ENCODE measurements at regions not wholly inside any gene's neighbourhood (a gene's known extent, or its start where the extent isn't known, plus 50 kb on each side); places are given as distances from the start of the nearest gene placed in this dataset.

DNA sequence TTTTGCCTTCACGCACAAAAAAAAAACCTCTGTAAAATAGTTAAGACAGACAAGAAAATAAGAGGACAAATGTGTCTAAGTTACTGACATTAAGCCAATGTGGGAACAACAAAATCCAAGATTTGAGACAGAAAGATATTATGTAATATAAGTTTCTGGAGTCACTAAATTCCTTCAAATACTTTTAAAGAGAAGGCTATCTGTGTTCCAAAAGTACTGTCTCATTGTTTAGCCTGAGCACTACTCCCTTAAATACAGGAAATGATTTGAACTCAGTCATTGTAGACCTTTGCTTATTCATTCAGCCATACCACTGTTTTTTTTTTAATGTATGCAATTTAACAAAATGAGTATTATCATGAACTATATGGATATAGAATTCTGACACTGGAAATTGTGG lies 82.7 kb upstream of the KITLG start:
- no peak overlapping the region for H3K27ac ChIP-seq
- no peaks in the 10 kb centered on the region for H3K9me3 ChIP-seq
- H3K4me1 ChIP-seq, result no peaks in the 10 kb centered on the region
- no peaks in the 10 kb centered on the region for H3K36me3 ChIP-seq
- TF ChIP-seq, protein P1, sequence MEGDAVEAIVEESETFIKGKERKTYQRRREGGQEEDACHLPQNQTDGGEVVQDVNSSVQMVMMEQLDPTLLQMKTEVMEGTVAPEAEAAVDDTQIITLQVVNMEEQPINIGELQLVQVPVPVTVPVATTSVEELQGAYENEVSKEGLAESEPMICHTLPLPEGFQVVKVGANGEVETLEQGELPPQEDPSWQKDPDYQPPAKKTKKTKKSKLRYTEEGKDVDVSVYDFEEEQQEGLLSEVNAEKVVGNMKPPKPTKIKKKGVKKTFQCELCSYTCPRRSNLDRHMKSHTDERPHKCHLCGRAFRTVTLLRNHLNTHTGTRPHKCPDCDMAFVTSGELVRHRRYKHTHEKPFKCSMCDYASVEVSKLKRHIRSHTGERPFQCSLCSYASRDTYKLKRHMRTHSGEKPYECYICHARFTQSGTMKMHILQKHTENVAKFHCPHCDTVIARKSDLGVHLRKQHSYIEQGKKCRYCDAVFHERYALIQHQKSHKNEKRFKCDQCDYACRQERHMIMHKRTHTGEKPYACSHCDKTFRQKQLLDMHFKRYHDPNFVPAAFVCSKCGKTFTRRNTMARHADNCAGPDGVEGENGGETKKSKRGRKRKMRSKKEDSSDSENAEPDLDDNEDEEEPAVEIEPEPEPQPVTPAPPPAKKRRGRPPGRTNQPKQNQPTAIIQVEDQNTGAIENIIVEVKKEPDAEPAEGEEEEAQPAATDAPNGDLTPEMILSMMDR (IDR thresholded peaks at IDR 0.05), result no peak
- intact Hi-C loops (cut with DNase I), result no loop called here
- no peaks in the 10 kb centered on the region for H3K27me3 ChIP-seq
- H3K4me3 ChIP-seq, result no peak overlapping the region
- no peak overlapping the region for H3K9ac ChIP-seq (ENCODE audit: low read depth in 2 of 2, low read length in 2 of 2)
- no peak for DNase-seq

DNA sequence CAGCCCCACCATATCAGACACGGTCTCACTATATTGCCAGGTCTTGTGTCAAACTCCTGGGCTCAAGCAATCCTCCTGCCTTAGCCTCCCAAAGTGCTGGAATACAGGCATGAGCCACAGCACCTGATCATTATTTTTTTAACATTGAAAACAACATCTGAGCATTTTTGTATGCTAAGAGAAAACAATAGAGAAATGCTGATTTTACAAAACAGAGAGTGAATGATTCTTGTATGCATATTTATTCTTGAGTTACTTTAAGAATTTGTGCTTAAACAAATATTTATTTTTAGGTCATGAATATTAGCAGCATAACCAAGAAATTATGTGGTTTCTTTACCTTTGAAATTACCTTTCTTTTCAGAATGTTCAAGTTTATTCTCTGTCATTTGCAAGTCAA lies 81.8 kb upstream of the KITLG start:
- DNase-seq, result no peak
- no peaks in the 10 kb centered on the region for H3K4me1 ChIP-seq
- no peaks in the 10 kb centered on the region for H3K27me3 ChIP-seq
- no peaks in the 10 kb centered on the region for H3K9me3 ChIP-seq
- no peak overlapping the region for H3K27ac ChIP-seq
- intact Hi-C loops (cut with DNase I), result no loop called here
- TF ChIP-seq, protein P1 (IDR thresholded peaks at IDR 0.05), result no peak
- no peaks in the 10 kb centered on the region for H3K36me3 ChIP-seq
- no peak overlapping the region for H3K9ac ChIP-seq (ENCODE audit: low read depth in 2 of 2, low read length in 2 of 2)
- H3K4me3 ChIP-seq, result no peak overlapping the region

DNA sequence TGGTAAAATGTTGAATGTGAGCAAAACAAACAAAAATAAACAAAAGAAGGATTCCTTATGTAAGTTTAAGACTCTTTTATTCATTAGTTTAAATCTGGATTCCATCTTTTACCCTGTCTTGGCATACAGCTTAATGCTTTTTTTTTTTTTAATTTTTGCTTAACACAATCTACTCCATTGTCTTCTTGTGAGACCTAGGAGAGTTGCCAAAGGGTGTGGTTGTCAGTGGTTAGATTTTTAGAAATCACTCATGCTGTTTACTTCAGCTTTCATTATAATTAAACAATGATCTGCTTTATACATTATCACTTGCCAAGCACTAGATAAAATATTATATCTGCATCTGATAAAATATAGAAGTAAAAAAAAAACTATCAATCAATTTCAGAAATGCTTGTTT lies 77.7 kb upstream of the KITLG start:
- Histone ChIP-seq H3K36me3 (no peaks in the 10 kb centered on the region), H3K4me1 (no peaks in the 10 kb centered on the region), H3K4me3 (no peak overlapping the region), H3K27me3 (no peaks in the 10 kb centered on the region), H3K27ac (no peak overlapping the region), H3K9me3 (no peaks in the 10 kb centered on the region), H3K9ac (ENCODE audit: low read depth in 2 of 2, low read length in 2 of 2) (no peak overlapping the region)
- peak; percentile 24 for DNase-seq
- TF ChIP-seq, protein P1 (IDR thresholded peaks at IDR 0.05), result no peak
- intact Hi-C loops (cut with DNase I), result no loop called here

DNA sequence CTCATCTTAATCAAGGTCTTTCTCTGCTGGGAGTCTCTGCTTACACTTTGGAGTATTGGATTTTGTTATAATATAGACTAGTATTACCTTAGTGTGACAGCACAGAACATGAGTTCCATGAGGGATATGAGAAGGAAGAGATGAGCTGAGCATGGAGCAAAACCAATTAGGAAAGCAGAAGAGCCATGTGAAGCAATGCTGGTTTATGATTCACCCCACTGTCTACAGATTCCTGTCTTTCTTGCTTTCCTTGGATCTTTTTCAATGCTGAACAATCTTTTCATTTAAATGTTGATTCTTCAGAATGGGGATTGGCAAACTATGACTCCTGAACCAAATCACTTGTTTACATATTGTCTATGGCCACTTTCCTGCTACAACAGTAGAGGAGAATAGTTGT lies 70.4 kb upstream of the KITLG start:
- H3K9me3 ChIP-seq, result no peaks in the 10 kb centered on the region
- H3K27me3 ChIP-seq, result no peaks in the 10 kb centered on the region
- H3K4me1 ChIP-seq, result no peaks in the 10 kb centered on the region
- intact Hi-C loops (cut with DNase I), result no loop called here
- TF ChIP-seq, protein P1 (IDR thresholded peaks at IDR 0.05), result no peak
- DNase-seq, result no peak
- no peak overlapping the region for H3K27ac ChIP-seq
- no peaks in the 10 kb centered on the region for H3K36me3 ChIP-seq
- no peak overlapping the region for H3K4me3 ChIP-seq
- H3K9ac ChIP-seq (ENCODE audit: low read depth in 2 of 2, low read length in 2 of 2), result no peak overlapping the region

DNA sequence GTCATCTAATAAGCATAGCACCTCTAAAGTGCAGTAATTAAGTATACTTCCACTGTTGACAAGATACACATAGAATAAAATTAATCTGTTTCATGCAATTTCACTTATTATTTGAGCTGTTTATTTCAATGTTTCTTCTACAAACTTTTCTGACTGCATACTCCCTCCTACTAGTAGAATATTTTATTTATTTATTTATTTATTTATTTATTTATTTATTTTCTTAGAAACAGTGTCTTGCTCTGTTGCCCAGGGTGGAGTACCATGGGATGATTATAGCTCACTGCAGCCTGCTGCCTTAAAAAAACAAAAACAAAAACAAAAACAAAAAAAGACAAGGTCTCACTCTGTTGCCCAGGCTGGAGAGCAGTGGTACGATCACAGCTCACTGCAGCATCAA lies 68.4 kb upstream of the KITLG start:
- no peaks in the 10 kb centered on the region for H3K36me3 ChIP-seq
- H3K4me3 ChIP-seq, result no peak overlapping the region
- no peak overlapping the region for H3K27ac ChIP-seq
- no peak for DNase-seq
- no peaks in the 10 kb centered on the region for H3K4me1 ChIP-seq
- TF ChIP-seq, protein P1 (IDR thresholded peaks at IDR 0.05), result no peak
- H3K9me3 ChIP-seq, result no peaks in the 10 kb centered on the region
- intact Hi-C loops (cut with DNase I), result no loop called here
- no peaks in the 10 kb centered on the region for H3K27me3 ChIP-seq
- H3K9ac ChIP-seq (ENCODE audit: low read depth in 2 of 2, low read length in 2 of 2), result no peak overlapping the region

DNA sequence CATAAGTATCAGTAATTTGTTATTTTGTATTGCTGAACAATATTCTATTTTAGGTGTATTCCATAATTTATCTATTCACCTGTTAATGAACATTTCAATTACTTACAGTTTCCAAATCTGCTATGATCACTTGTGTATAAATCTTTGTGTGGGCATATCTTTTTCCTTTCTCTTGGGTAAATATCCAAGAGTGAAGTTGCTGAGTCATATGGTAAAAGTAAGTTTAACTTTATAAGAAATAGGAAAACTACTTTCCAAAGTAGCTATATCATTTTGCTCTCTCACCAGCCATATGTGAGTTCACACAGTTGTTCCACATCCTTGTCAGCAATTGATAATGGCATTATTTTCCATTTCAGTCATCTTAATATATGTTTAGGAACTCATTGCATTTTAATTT lies 66.6 kb upstream of the KITLG start:
- intact Hi-C loops (cut with DNase I), result no loop called here
- no peaks in the 10 kb centered on the region for H3K9me3 ChIP-seq
- no peaks in the 10 kb centered on the region for H3K4me1 ChIP-seq
- no peak overlapping the region for H3K4me3 ChIP-seq
- H3K27me3 ChIP-seq, result no peaks in the 10 kb centered on the region
- H3K36me3 ChIP-seq, result no peaks in the 10 kb centered on the region
- H3K27ac ChIP-seq, result no peak overlapping the region
- no peak overlapping the region for H3K9ac ChIP-seq (ENCODE audit: low read depth in 2 of 2, low read length in 2 of 2)
- DNase-seq, result no peak
- TF ChIP-seq, protein P1 (IDR thresholded peaks at IDR 0.05), result no peak

Measured in colonic mucosa (tissue), 4 donors.